ENCODE measurements at regions not wholly inside any gene's neighbourhood (a gene's known extent, or its start where the extent isn't known, plus 50 kb on each side); places are given as distances from the start of the nearest gene placed in this dataset.

- TF ChIP-seq POLR2AphosphoS5 (IDR thresholded peaks at IDR 0.05; ENCODE audit: low read depth, low read length) (no peak), SIN3A (conservative IDR thresholded peaks at IDR 0.05 in 1 of 2, IDR thresholded peaks at IDR 0.05 in 1 of 2; ENCODE audit: low read depth in 1 of 2, low read length in 2 of 2) (no peak), ZNF274 (IDR thresholded peaks at IDR 0.05; ENCODE audit: borderline replicate concordance, extremely low read depth, low read length) (no peak), POLR2A (IDR thresholded peaks at IDR 0.05; ENCODE audit: control extremely low read depth in 1 of 2, low read depth in 2 of 2, low read length in 2 of 2) (no peak), JUND (IDR thresholded peaks at IDR 0.05; ENCODE audit: low read length) (no peak), SIX5 (IDR thresholded peaks at IDR 0.05; ENCODE audit: low read depth, low read length) (no peak), USF2 (IDR thresholded peaks at IDR 0.05; ENCODE audit: low read length) (no peak), SRF (IDR thresholded peaks at IDR 0.05; ENCODE audit: low read depth, low read length) (no peak), CTCF (IDR thresholded peaks at IDR 0.05; ENCODE audit: control extremely low read depth in 1 of 3, insufficient read depth in 1 of 3, low read depth in 1 of 3, low read length in 3 of 3) (no peak)
Observed at GRCh38 chr4:124868495-124868894, 156.0 kb upstream of the ANKRD50 start.

Measured in H1 (cell line).